HCT116 (cell line): ENCODE measurements at regions not wholly inside any gene's neighbourhood (a gene's known extent, or its start where the extent isn't known, plus 50 kb on each side); places are given as distances from the start of the nearest gene placed in this dataset.

Experiments
- ATAC-seq: fragments of 200-7000 bp; cut with Tn5 transposase; 2 replicates; pipeline ENCODE4 v1.9.1; 2020; ENCODE audit warnings: mild to moderate bottlenecking, moderate library complexity
- BruUV-seq: library from RNA; stranded (reverse); fragments of 400-500 nt; replicated peaks from 2 replicates; lab custom pipeline; 2021; lab: Mats Ljungman, UMichigan
- CTCF ChIA-PET: fragments of 300-600 bp; sonication (Branson Sonifier 250); formaldehyde crosslinking; loops from one replicate; lab custom pipeline; 2021; ENCODE audit warnings: antibody characterized with exemption; lab: Charles Lee
- POLR2A ChIA-PET: fragments of 300-600, 350-600 bp; sonication (Branson Sonifier 250); formaldehyde crosslinking; loops from one replicate; lab custom pipeline; 2021; ENCODE audit warnings: antibody characterized with exemption; lab: Charles Lee
- RAD21 ChIA-PET, 2 experiments: fragments of 300-600 bp; sonication (Branson Sonifier 250); formaldehyde crosslinking; loops; one replicate each; lab custom pipeline; 2023; ENCODE audit warnings: low total read pairs in 2 of 2; ENCODE audit not compliant: uncharacterized antibody in 2 of 2, unreplicated experiment in 2 of 2, low non-redundant PET in 1 of 2; lab: Charles Lee
- DNase-seq: peaks from one replicate; pipeline ENCODE4 v3.0.0-alpha.2; 2010; ENCODE audit warnings: low read depth, low spot score
- H2AFZ ChIP-seq: fragments of 200-600 bp; shearing (Covaris generic), sonication (generic); 2 replicates; pipeline ENCODE4 v1.6.1; 2017; ENCODE audit warnings: low read depth, mixed run types, mixed read lengths, antibody characterized with exemption, low read length; ENCODE audit not compliant: poor library complexity, severe bottlenecking
- H3K27ac ChIP-seq: 2 replicates; pipeline ENCODE4 v1.5.1; 2012; ENCODE audit warnings: low read depth, low read length
- H3K27me3 ChIP-seq: fragments of 200-600 bp; sonication (generic); 2 replicates; pipeline ENCODE4 v1.6.1; 2016; ENCODE audit warnings: mixed run types, low read length, mixed read lengths; ENCODE audit not compliant: insufficient read depth
- H3K36me3 ChIP-seq, 2 experiments: fragments of 200-500 bp in 1 of 2; fragments of 200-600 bp in 1 of 2; sonication (Bioruptor generic) in 1 of 2; sonication (generic) in 1 of 2; 2 replicates each; pipeline versions ENCODE4 v1.5.1 to v1.6.1; 2014 to 2016; ENCODE audit warnings: low read length in 2 of 2, inconsistent platforms in 1 of 2, mixed read lengths in 1 of 2, mixed run types in 1 of 2; ENCODE audit not compliant: insufficient read depth in 2 of 2, control insufficient read depth in 1 of 2
- H3K4me1 ChIP-seq, 2 experiments: fragments of 200-600 bp in 1 of 2; sonication (generic) in 1 of 2; 2 replicates each; pipeline versions ENCODE4 v1.5.1 to v1.6.1; 2012 to 2017; ENCODE audit warnings: low read length in 2 of 2, inconsistent platforms in 1 of 2, mild to moderate bottlenecking in 1 of 2, mixed read lengths in 1 of 2, mixed run types in 1 of 2, moderate library complexity in 1 of 2; ENCODE audit not compliant: insufficient read depth in 2 of 2, control insufficient read depth in 1 of 2
- H3K4me2 ChIP-seq: fragments of 200-600 bp; sonication (generic); 2 replicates; pipeline ENCODE4 v1.6.1; 2017; ENCODE audit warnings: mixed run types, low read length, mixed read lengths
- H3K4me3 ChIP-seq, 2 experiments: fragments of 200-600 bp in 1 of 2; sonication (generic) in 1 of 2; replicated peaks in 1 of 2; 2 replicates each; pipeline ENCODE4 v1.5.1; 2011 to 2016; ENCODE audit warnings: low read length in 2 of 2, control low read depth in 1 of 2, low read depth in 1 of 2, mild to moderate bottlenecking in 1 of 2, mixed read lengths in 1 of 2, mixed run types in 1 of 2
- H3K79me2 ChIP-seq: fragments of 200-600 bp; sonication (generic); 2 replicates; pipeline ENCODE4 v1.6.1; 2017; ENCODE audit warnings: mild to moderate bottlenecking, mixed run types, low read length, moderate library complexity, mixed read lengths; ENCODE audit not compliant: insufficient read depth
- H3K9ac ChIP-seq: fragments of 200-600 bp; sonication (generic); 2 replicates; pipeline ENCODE4 v1.6.1; 2016; ENCODE audit warnings: low read length, mixed read lengths
- H3K9me2 ChIP-seq: fragments of 200-600 bp; sonication (generic), shearing (Covaris generic); 2 replicates; pipeline ENCODE4 v1.6.1; 2017; ENCODE audit warnings: mixed run types, mild to moderate bottlenecking, moderate library complexity; ENCODE audit not compliant: insufficient read depth
- H3K9me3 ChIP-seq, 2 experiments: fragments of 200-500 bp in 1 of 2; fragments of 200-600 bp in 1 of 2; sonication (Bioruptor generic) in 1 of 2; sonication (generic) in 1 of 2; 2 replicates each; pipeline ENCODE4 v1.6.1; 2014 to 2017; ENCODE audit warnings: low read length in 2 of 2, mixed read lengths in 2 of 2, inconsistent platforms in 1 of 2, low read depth in 1 of 2, mild to moderate bottlenecking in 1 of 2, mixed run types in 1 of 2, moderate library complexity in 1 of 2; ENCODE audit not compliant: control insufficient read depth in 1 of 2, insufficient read depth in 1 of 2
- H4K20me1 ChIP-seq: fragments of 200-600 bp; sonication (generic), shearing (Covaris generic); 2 replicates; pipeline ENCODE4 v1.6.1; 2017; ENCODE audit warnings: mixed run types, mild to moderate bottlenecking, moderate library complexity; ENCODE audit not compliant: insufficient read depth
- CBX3 ChIP-seq: IDR thresholded peaks from 2 replicates; pipeline ENCODE4 v1.6.1; 2012; ENCODE audit warnings: low read depth
- CEBPB ChIP-seq: IDR thresholded peaks from 2 replicates; pipeline ENCODE4 v1.6.1; 2012; ENCODE audit warnings: low read depth
- ELF1 ChIP-seq: IDR thresholded peaks from 2 replicates; pipeline ENCODE4 v1.6.1; 2012; ENCODE audit warnings: low read depth, borderline replicate concordance
- EZH2phosphoT487 ChIP-seq: fragments of 200-600 bp; IDR thresholded peaks from 2 replicates; pipeline ENCODE4 v1.6.1; 2018; ENCODE audit warnings: antibody characterized with exemption, borderline replicate concordance
- JUND ChIP-seq: IDR thresholded peaks from 2 replicates; pipeline ENCODE4 v1.6.1; 2012
- MAX ChIP-seq: IDR thresholded peaks from 2 replicates; pipeline ENCODE4 v1.6.1; 2012
- POLR2AphosphoS5 ChIP-seq: IDR thresholded peaks from 2 replicates; pipeline ENCODE4 v1.6.1; 2011; ENCODE audit warnings: mild to moderate bottlenecking, low read depth, low read length, moderate library complexity
- SIN3A ChIP-seq: IDR thresholded peaks from 2 replicates; pipeline ENCODE4 v1.6.1; 2012; ENCODE audit warnings: low read depth
- SP1 ChIP-seq: IDR thresholded peaks from 2 replicates; pipeline ENCODE4 v1.6.1; 2012; ENCODE audit warnings: low read depth
- YY1 ChIP-seq: IDR thresholded peaks from 2 replicates; pipeline ENCODE4 v1.6.1; 2011; ENCODE audit warnings: low read length, low read depth, moderate library complexity, mild to moderate bottlenecking; ENCODE audit not compliant: insufficient replicate concordance; ENCODE audit errors: extremely low read depth
- ZNF274 ChIP-seq: fragments of 200-500 bp; sonication (Bioruptor generic); IDR thresholded peaks from 2 replicates; pipeline ENCODE4 v1.6.1; 2014; ENCODE audit warnings: mild to moderate bottlenecking, low read depth, low read length, inconsistent platforms
- intact Hi-C: fragments of 100-400 bp; cut with micrococcal nuclease; formaldehyde crosslinking; loops from 2 replicates; pipeline ENCODE4 v1.10.0; 2022
- TF ChIP-seq, protein P1 (sequence below): IDR thresholded peaks from 2 replicates; pipeline ENCODE4 v1.6.1; 2012; ENCODE audit warnings: low read depth
- TF ChIP-seq, protein P2 (sequence below): IDR thresholded peaks from 2 replicates; pipeline ENCODE4 v1.6.1; 2011; ENCODE audit warnings: mild to moderate bottlenecking, low read length, moderate library complexity; ENCODE audit not compliant: insufficient replicate concordance; ENCODE audit errors: extremely low read depth

DNA sequence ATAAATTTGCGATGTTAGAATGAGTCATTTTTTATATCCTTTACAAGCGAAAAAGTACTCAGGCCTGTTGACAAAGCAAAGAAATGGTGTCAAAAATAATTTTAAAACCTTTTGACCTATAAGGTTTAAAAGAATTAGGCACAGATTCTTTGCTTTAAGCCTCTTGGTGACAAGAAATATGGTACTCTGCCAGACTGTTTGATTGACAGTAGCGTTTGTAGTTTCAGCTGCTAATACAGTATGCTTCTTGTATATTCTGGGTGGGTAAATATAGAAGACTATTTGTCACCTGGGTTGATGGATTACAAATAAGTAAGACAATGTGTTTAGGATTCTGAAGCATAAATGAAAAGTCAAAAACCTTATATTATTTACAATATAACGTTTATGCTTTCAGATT is 193.1 kb upstream of the PITX2 start:
- Histone ChIP-seq H3K9ac (no peak overlapping the region), H3K4me1 (no peaks in the 10 kb centered on the region), H3K4me3 (no peak overlapping the region), H2AFZ (no peak overlapping the region), H3K4me2 (no peak overlapping the region), H3K27ac (no peak overlapping the region), H3K9me3 (no peaks in the 10 kb centered on the region), H3K79me2 (no peaks in the 10 kb centered on the region), H3K27me3 (no peaks in the 10 kb centered on the region), H3K9me2 (no peaks in the 10 kb centered on the region), H3K36me3 (no peaks in the 10 kb centered on the region), H4K20me1 (no peaks in the 10 kb centered on the region)
- BruUV-seq = no TSS peak
- RAD21 ChIA-PET = no interaction called here
- DNase-seq (no peak), ATAC-seq (no peak)
- POLR2A ChIA-PET = no interaction called here
- TF ChIP-seq SIN3A (no peak), CBX3 (no peak), YY1 (no peak), CEBPB (no peak), MAX (no peak), SP1 (no peak), ELF1 (no peak), POLR2AphosphoS5 (no peak), ZNF274 (no peak), EZH2phosphoT487 (no peak), JUND (no peak)
- TF ChIP-seq, protein P1, sequence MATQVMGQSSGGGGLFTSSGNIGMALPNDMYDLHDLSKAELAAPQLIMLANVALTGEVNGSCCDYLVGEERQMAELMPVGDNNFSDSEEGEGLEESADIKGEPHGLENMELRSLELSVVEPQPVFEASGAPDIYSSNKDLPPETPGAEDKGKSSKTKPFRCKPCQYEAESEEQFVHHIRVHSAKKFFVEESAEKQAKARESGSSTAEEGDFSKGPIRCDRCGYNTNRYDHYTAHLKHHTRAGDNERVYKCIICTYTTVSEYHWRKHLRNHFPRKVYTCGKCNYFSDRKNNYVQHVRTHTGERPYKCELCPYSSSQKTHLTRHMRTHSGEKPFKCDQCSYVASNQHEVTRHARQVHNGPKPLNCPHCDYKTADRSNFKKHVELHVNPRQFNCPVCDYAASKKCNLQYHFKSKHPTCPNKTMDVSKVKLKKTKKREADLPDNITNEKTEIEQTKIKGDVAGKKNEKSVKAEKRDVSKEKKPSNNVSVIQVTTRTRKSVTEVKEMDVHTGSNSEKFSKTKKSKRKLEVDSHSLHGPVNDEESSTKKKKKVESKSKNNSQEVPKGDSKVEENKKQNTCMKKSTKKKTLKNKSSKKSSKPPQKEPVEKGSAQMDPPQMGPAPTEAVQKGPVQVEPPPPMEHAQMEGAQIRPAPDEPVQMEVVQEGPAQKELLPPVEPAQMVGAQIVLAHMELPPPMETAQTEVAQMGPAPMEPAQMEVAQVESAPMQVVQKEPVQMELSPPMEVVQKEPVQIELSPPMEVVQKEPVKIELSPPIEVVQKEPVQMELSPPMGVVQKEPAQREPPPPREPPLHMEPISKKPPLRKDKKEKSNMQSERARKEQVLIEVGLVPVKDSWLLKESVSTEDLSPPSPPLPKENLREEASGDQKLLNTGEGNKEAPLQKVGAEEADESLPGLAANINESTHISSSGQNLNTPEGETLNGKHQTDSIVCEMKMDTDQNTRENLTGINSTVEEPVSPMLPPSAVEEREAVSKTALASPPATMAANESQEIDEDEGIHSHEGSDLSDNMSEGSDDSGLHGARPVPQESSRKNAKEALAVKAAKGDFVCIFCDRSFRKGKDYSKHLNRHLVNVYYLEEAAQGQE = no peak
- TF ChIP-seq, protein P2, sequence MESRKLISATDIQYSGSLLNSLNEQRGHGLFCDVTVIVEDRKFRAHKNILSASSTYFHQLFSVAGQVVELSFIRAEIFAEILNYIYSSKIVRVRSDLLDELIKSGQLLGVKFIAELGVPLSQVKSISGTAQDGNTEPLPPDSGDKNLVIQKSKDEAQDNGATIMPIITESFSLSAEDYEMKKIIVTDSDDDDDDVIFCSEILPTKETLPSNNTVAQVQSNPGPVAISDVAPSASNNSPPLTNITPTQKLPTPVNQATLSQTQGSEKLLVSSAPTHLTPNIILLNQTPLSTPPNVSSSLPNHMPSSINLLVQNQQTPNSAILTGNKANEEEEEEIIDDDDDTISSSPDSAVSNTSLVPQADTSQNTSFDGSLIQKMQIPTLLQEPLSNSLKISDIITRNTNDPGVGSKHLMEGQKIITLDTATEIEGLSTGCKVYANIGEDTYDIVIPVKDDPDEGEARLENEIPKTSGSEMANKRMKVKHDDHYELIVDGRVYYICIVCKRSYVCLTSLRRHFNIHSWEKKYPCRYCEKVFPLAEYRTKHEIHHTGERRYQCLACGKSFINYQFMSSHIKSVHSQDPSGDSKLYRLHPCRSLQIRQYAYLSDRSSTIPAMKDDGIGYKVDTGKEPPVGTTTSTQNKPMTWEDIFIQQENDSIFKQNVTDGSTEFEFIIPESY = no peak
- intact Hi-C loops = no loop called here
- CTCF ChIA-PET = interaction anchor here (1.5 kb wide), 1 partner anchor 11 kb away, joined by 4 read pairs; no protein-coding TSS in a partner anchor
